ENCODE measurements at regions not wholly inside any gene's neighbourhood (a gene's known extent, or its start where the extent isn't known, plus 50 kb on each side); places are given as distances from the start of the nearest gene placed in this dataset.
A peak's percentile ranks its signal among the peaks of the same experiment; 100 is the strongest.

DNA sequence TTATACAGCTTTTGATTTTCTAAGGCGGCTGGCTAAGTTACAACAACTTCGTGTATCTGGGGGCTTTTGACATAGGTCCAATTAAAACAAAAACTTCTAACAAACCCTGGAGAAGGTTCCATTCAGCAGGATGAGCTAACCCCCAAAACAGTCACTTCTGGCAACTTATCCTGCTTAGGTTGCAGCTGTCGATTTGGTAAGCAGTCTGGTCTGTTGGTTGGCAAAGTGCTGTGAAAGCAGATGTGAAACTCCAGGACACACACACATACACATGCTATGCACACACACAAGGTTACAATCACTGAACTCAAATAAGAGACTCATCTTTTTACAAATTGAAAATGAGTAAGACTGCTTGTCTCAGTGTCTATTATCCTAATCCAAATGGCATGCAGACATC lies 119.0 kb upstream of the STMND1 start:
- DNase-seq (no peak), ATAC-seq (ENCODE audit: low FRiP score in 2 of 2) (peak in 1 of 2 donors; percentile 83)
- Histone ChIP-seq H3K27ac (no peak overlapping the region), H3K4me1 (peaks cover 0 to 10% (median 7%) of the 10 kb centered on the region in 4 donors), H3K27me3 (no peaks in the 10 kb centered on the region), H3K9me3 (no peaks in the 10 kb centered on the region), H3K4me3 (no peak overlapping the region), H3K36me3 (no peaks in the 10 kb centered on the region)
- 63 to 72% methylated on average over 3 of the region's 3 CpGs for WGBS, 2 donors
- TF ChIP-seq POLR2AphosphoS5 (IDR thresholded peaks at IDR 0.05) (no peak), POLR2A (IDR thresholded peaks at IDR 0.05) (no peak), EP300 (IDR thresholded peaks at IDR 0.05) (no peak)
- TF ChIP-seq, protein P1, sequence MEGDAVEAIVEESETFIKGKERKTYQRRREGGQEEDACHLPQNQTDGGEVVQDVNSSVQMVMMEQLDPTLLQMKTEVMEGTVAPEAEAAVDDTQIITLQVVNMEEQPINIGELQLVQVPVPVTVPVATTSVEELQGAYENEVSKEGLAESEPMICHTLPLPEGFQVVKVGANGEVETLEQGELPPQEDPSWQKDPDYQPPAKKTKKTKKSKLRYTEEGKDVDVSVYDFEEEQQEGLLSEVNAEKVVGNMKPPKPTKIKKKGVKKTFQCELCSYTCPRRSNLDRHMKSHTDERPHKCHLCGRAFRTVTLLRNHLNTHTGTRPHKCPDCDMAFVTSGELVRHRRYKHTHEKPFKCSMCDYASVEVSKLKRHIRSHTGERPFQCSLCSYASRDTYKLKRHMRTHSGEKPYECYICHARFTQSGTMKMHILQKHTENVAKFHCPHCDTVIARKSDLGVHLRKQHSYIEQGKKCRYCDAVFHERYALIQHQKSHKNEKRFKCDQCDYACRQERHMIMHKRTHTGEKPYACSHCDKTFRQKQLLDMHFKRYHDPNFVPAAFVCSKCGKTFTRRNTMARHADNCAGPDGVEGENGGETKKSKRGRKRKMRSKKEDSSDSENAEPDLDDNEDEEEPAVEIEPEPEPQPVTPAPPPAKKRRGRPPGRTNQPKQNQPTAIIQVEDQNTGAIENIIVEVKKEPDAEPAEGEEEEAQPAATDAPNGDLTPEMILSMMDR (IDR thresholded peaks at IDR 0.05) = no peak

- Histone ChIP-seq H3K27me3 (no peaks in the 10 kb centered on the region), H3K27ac (no peak overlapping the region), H3K4me1 (no peaks in the 10 kb centered on the region), H3K4me3 (no peak overlapping the region), H3K9me3 (no peaks in the 10 kb centered on the region), H3K36me3 (no peaks in the 10 kb centered on the region)
- ATAC-seq (ENCODE audit: low FRiP score in 2 of 2) (no peak), DNase-seq (no peak)
- TF ChIP-seq POLR2AphosphoS5 (IDR thresholded peaks at IDR 0.05) (no peak), POLR2A (IDR thresholded peaks at IDR 0.05) (no peak), EP300 (IDR thresholded peaks at IDR 0.05) (no peak)
- TF ChIP-seq, protein P1 (IDR thresholded peaks at IDR 0.05) = no peak
- WGBS, 2 donors = 73 to 79% methylated on average over 7 of the region's 7 CpGs
Observed at GRCh38 chr6:16979677-16980370, 122.0 kb upstream of the STMND1 start.

GRCh38 chr6:16978686-16979085 lies 123.2 kb upstream of the STMND1 start:
- DNase-seq (no peak), ATAC-seq (ENCODE audit: low FRiP score in 2 of 2) (no peak)
- TF ChIP-seq POLR2A (IDR thresholded peaks at IDR 0.05) = no peak
- TF ChIP-seq, protein P1 (IDR thresholded peaks at IDR 0.05) = no peak
- no peak for TF ChIP-seq POLR2AphosphoS5 (IDR thresholded peaks at IDR 0.05)
- no peak for TF ChIP-seq EP300 (IDR thresholded peaks at IDR 0.05)
- no peaks in the 10 kb centered on the region for H3K4me1 ChIP-seq
- no peak overlapping the region for H3K27ac ChIP-seq
- no peaks in the 10 kb centered on the region for H3K36me3 ChIP-seq
- H3K27me3 ChIP-seq = no peaks in the 10 kb centered on the region
- no peak overlapping the region for H3K4me3 ChIP-seq
- H3K9me3 ChIP-seq = no peaks in the 10 kb centered on the region

- Histone ChIP-seq H3K36me3 (no peaks in the 10 kb centered on the region), H3K4me1 (no peaks in the 10 kb centered on the region), H3K27ac (no peak overlapping the region), H3K9me3 (no peaks in the 10 kb centered on the region), H3K27me3 (no peaks in the 10 kb centered on the region), H3K4me3 (no peak overlapping the region)
- DNase-seq = no peak
- WGBS, 2 donors = 82 to 87% methylated on average over 7 of the region's 7 CpGs
- TF ChIP-seq EP300 (IDR thresholded peaks at IDR 0.05) (no peak), POLR2A (IDR thresholded peaks at IDR 0.05) (no peak), POLR2AphosphoS5 (IDR thresholded peaks at IDR 0.05) (no peak)
- TF ChIP-seq, protein P1 (IDR thresholded peaks at IDR 0.05) = no peak
- no peak for ATAC-seq (ENCODE audit: low FRiP score in 2 of 2)
Observed at GRCh38 chr6:16976385-16977183, 125.3 kb upstream of the STMND1 start.

Data from upper lobe of left lung (tissue), 6 donors.